ENCODE measurements at regions not wholly inside any gene's neighbourhood (a gene's known extent, or its start where the extent isn't known, plus 50 kb on each side); places are given as distances from the start of the nearest gene placed in this dataset.

- H4K20me1 ChIP-seq (ENCODE audit: insufficient read depth), result no peaks in the 10 kb centered on the region
- H3K79me2 ChIP-seq (replicated peaks; ENCODE audit: insufficient read depth, low read length), result no peaks in the 10 kb centered on the region
- no peaks in the 10 kb centered on the region for H3F3A ChIP-seq (ENCODE audit: insufficient read depth, low read length, poor library complexity, severe bottlenecking)
- H3K4me3 ChIP-seq (ENCODE audit: low read length), result no peak overlapping the region
- TF ChIP-seq EP300 (conservative IDR thresholded peaks at IDR 0.05; ENCODE audit: poor library complexity, severe bottlenecking), result no peak
- no peak for TF ChIP-seq EZH2 (IDR thresholded peaks at IDR 0.05; ENCODE audit: borderline replicate concordance, insufficient read depth, low read length, poor library complexity, severe bottlenecking)
- TF ChIP-seq CTCF (IDR thresholded peaks at IDR 0.05; ENCODE audit: poor library complexity, severe bottlenecking), result no peak
- no peak for TF ChIP-seq TAF1 (IDR thresholded peaks at IDR 0.05; ENCODE audit: low read depth)
- no peak for TF ChIP-seq RAD21 (conservative IDR thresholded peaks at IDR 0.05)
- no peak for TF ChIP-seq REST (IDR thresholded peaks at IDR 0.05; ENCODE audit: borderline replicate concordance)
- no peak for TF ChIP-seq MXI1 (conservative IDR thresholded peaks at IDR 0.05; ENCODE audit: poor library complexity, severe bottlenecking)
- TF ChIP-seq POLR2AphosphoS5 (IDR thresholded peaks at IDR 0.05), result no peak
- TF ChIP-seq SMC3 (conservative IDR thresholded peaks at IDR 0.05; ENCODE audit: poor library complexity), result no peak
- no peak overlapping the region for H3K9ac ChIP-seq (ENCODE audit: low read length)
- H3K27me3 ChIP-seq (ENCODE audit: insufficient read depth, low read depth, low read length), result no peaks in the 10 kb centered on the region
- no peak overlapping the region for H2AFZ ChIP-seq (ENCODE audit: low read depth, low read length)
- H3K36me3 ChIP-seq (ENCODE audit: insufficient read depth, low read length), result no peaks in the 10 kb centered on the region
- H3K9me3 ChIP-seq (ENCODE audit: low read length), result no peaks in the 10 kb centered on the region
- no peak overlapping the region for H3K4me2 ChIP-seq (ENCODE audit: low read length)
- no peak overlapping the region for H3K27ac ChIP-seq (ENCODE audit: low read length)
- H3K9me2 ChIP-seq (ENCODE audit: insufficient read depth, low read length), result no peaks in the 10 kb centered on the region
Observed at GRCh38 chr9:86749894-86750255, 197.4 kb downstream of the GAS1 start.

GRCh38 chr9:86749161-86749893 is 198.0 kb downstream of the GAS1 start:
- no peak for TF ChIP-seq RAD21 (conservative IDR thresholded peaks at IDR 0.05)
- no peak for TF ChIP-seq EP300 (conservative IDR thresholded peaks at IDR 0.05; ENCODE audit: poor library complexity, severe bottlenecking)
- no peak for TF ChIP-seq MXI1 (conservative IDR thresholded peaks at IDR 0.05; ENCODE audit: poor library complexity, severe bottlenecking)
- Histone ChIP-seq H3K27me3 (ENCODE audit: insufficient read depth, low read depth, low read length) (no peaks in the 10 kb centered on the region), H3K79me2 (replicated peaks; ENCODE audit: insufficient read depth, low read length) (no peaks in the 10 kb centered on the region), H3K4me3 (ENCODE audit: low read length) (no peak overlapping the region), H2AFZ (ENCODE audit: low read depth, low read length) (no peak overlapping the region), H3K9me2 (ENCODE audit: insufficient read depth, low read length) (no peaks in the 10 kb centered on the region), H3K27ac (ENCODE audit: low read length) (no peak overlapping the region), H3K36me3 (ENCODE audit: insufficient read depth, low read length) (no peaks in the 10 kb centered on the region), H3K9ac (ENCODE audit: low read length) (no peak overlapping the region), H3F3A (ENCODE audit: insufficient read depth, low read length, poor library complexity, severe bottlenecking) (no peaks in the 10 kb centered on the region), H4K20me1 (ENCODE audit: insufficient read depth) (no peaks in the 10 kb centered on the region), H3K4me2 (ENCODE audit: low read length) (no peak overlapping the region), H3K9me3 (ENCODE audit: low read length) (no peaks in the 10 kb centered on the region)

All from neural cell (in vitro differentiated cells).